H1 (cell line): ENCODE measurements at regions not wholly inside any gene's neighbourhood (a gene's known extent, or its start where the extent isn't known, plus 50 kb on each side); places are given as distances from the start of the nearest gene placed in this dataset.

Source experiments
- CHD7 ChIP-seq: fragments of 300-600 bp; sonication (generic); IDR thresholded peaks from 2 replicates; pipeline ENCODE4 v1.7.1; 2012; ENCODE audit warnings: low read length, moderate library complexity, mild to moderate bottlenecking, inconsistent platforms; ENCODE audit not compliant: insufficient replicate concordance
- RNF2 ChIP-seq: fragments of 200-900, 300-1000 bp; sonication (generic); IDR thresholded peaks from 2 replicates; pipeline ENCODE4 v1.7.1; 2016; ENCODE audit warnings: borderline replicate concordance, low read depth, mild to moderate bottlenecking, antibody characterized with exemption, low read length; ENCODE audit not compliant: poor library complexity, severe bottlenecking; ENCODE audit errors: missing control alignments
- SIRT6 ChIP-seq: IDR thresholded peaks from one replicate; pipeline ENCODE4 v1.7.1; 2012; ENCODE audit warnings: low read length, inconsistent platforms
- SRF ChIP-seq: IDR thresholded peaks from 2 replicates; pipeline ENCODE4 v1.6.1; 2011; ENCODE audit warnings: mild to moderate bottlenecking, low read depth, low read length, moderate library complexity

GRCh38 chr21:15249285-15249993 is 184.6 kb upstream of the NRIP1 start (continued):
- TF ChIP-seq CHD7 (no peak), SRF (no peak), SIRT6 (no peak), RNF2 (no peak)
- TF ChIP-seq, all 59 proteins: peak for 0
